ENCODE measurements at regions not wholly inside any gene's neighbourhood (a gene's known extent, or its start where the extent isn't known, plus 50 kb on each side); places are given as distances from the start of the nearest gene placed in this dataset.

GRCh38 chr4:115287426-115287825 is 174.0 kb upstream of the NDST4 start:
- Histone ChIP-seq H3K9me3 (no peaks in the 10 kb centered on the region), H3K4me3 (no peak overlapping the region), H3K36me3 (no peaks in the 10 kb centered on the region), H3K27ac (no peak overlapping the region), H3K4me1 (no peaks in the 10 kb centered on the region), H3K27me3 (replicated peaks in 1 of 7) (no peaks in the 10 kb centered on the region)
- TF ChIP-seq POLR2A (IDR thresholded peaks at IDR 0.05) (no peak), POLR2AphosphoS5 (IDR thresholded peaks at IDR 0.05) (no peak)
- TF ChIP-seq, protein P1, sequence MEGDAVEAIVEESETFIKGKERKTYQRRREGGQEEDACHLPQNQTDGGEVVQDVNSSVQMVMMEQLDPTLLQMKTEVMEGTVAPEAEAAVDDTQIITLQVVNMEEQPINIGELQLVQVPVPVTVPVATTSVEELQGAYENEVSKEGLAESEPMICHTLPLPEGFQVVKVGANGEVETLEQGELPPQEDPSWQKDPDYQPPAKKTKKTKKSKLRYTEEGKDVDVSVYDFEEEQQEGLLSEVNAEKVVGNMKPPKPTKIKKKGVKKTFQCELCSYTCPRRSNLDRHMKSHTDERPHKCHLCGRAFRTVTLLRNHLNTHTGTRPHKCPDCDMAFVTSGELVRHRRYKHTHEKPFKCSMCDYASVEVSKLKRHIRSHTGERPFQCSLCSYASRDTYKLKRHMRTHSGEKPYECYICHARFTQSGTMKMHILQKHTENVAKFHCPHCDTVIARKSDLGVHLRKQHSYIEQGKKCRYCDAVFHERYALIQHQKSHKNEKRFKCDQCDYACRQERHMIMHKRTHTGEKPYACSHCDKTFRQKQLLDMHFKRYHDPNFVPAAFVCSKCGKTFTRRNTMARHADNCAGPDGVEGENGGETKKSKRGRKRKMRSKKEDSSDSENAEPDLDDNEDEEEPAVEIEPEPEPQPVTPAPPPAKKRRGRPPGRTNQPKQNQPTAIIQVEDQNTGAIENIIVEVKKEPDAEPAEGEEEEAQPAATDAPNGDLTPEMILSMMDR (IDR thresholded peaks at IDR 0.05 in 8 of 11, conservative IDR thresholded peaks at IDR 0.05 in 3 of 11), result no peak
- intact Hi-C loops (cut with DNase I; ENCODE audit: low total_unique reads), result no loop called here
- DNase-seq, result no peak
- 57 to 70% (median 58%) methylated on average over 1 of the region's 1 CpG for WGBS, 5 donors

- no peak overlapping the region for H3K4me3 ChIP-seq
- no peaks in the 10 kb centered on the region for H3K9me3 ChIP-seq
- intact Hi-C loops (cut with DNase I; ENCODE audit: low total_unique reads), result no loop called here
- no peaks in the 10 kb centered on the region for H3K27me3 ChIP-seq (replicated peaks in 1 of 7)
- H3K4me1 ChIP-seq, result peaks cover 0 to 13% (median 0%) of the 10 kb centered on the region in 6 donors
- 17 to 33% (median 31%) methylated on average over 2 of the region's 2 CpGs for WGBS, 5 donors
- TF ChIP-seq POLR2A (IDR thresholded peaks at IDR 0.05) (no peak), POLR2AphosphoS5 (IDR thresholded peaks at IDR 0.05) (no peak)
- TF ChIP-seq, protein P1 (IDR thresholded peaks at IDR 0.05 in 8 of 11, conservative IDR thresholded peaks at IDR 0.05 in 3 of 11), result no peak
- H3K27ac ChIP-seq, result no peak overlapping the region
- H3K36me3 ChIP-seq, result no peaks in the 10 kb centered on the region
- no peak for DNase-seq
These were observed 165.9 kb upstream of the NDST4 start for GRCh38 chr4:115279330-115279729.

GRCh38 chr4:115278830-115279229 is 165.4 kb upstream of the NDST4 start:
- no peak overlapping the region for H3K27ac ChIP-seq
- intact Hi-C loops (cut with DNase I; ENCODE audit: low total_unique reads), result no loop called here
- no peaks in the 10 kb centered on the region for H3K9me3 ChIP-seq
- H3K36me3 ChIP-seq, result no peaks in the 10 kb centered on the region
- no peak for TF ChIP-seq POLR2AphosphoS5 (IDR thresholded peaks at IDR 0.05)
- TF ChIP-seq, protein P1 (IDR thresholded peaks at IDR 0.05 in 8 of 11, conservative IDR thresholded peaks at IDR 0.05 in 3 of 11), result no peak
- H3K4me1 ChIP-seq, result peaks cover 0 to 15% (median 0%) of the 10 kb centered on the region in 6 donors
- no peak overlapping the region for H3K4me3 ChIP-seq
- 76 to 95% (median 88%) methylated on average over 1 of the region's 1 CpG for whole genome bisulfite sequencing, 5 donors
- DNase-seq, result no peak
- H3K27me3 ChIP-seq (replicated peaks in 1 of 7), result no peaks in the 10 kb centered on the region

DNA sequence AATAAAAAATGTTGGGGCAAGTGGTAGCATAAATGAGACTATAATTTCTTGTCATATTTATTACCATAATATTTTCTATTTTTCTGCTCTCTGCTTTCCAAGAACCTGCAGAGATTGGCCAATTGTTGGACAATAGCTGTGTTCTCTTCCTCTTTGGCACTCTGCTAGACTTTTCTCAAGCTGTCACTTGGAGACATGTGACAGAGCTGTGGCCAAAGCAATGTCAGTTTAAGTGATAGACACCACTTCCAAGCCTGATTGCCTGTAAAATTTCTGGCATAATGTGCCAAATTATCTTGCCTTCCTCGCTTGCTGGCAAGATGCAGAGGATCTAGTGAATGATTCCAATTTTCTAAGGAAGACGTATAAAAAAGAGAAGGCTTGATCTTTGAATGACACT is 162.2 kb upstream of the NDST4 start:
- Histone ChIP-seq H3K27ac (no peak overlapping the region), H3K9me3 (no peaks in the 10 kb centered on the region), H3K4me1 (peaks cover 0 to 15% (median 0%) of the 10 kb centered on the region in 6 donors), H3K27me3 (replicated peaks in 1 of 7) (no peaks in the 10 kb centered on the region), H3K4me3 (no peak overlapping the region), H3K36me3 (no peaks in the 10 kb centered on the region)
- TF ChIP-seq POLR2A (IDR thresholded peaks at IDR 0.05) (no peak), POLR2AphosphoS5 (IDR thresholded peaks at IDR 0.05) (no peak)
- TF ChIP-seq, protein P1 (IDR thresholded peaks at IDR 0.05 in 8 of 11, conservative IDR thresholded peaks at IDR 0.05 in 3 of 11), result no peak
- WGBS, 5 donors, result 60 to 80% (median 65%) methylated on average over 2 of the region's 2 CpGs
- intact Hi-C loops (cut with DNase I; ENCODE audit: low total_unique reads), result no loop called here
- DNase-seq, result no peak
